Hematopoietic multipotent progenitor cell treated with erythropoietin and hydrocortisone succinate and interleukin-3 and kit ligand, for 15 days (in vitro differentiated cells): ENCODE measurements at regions not wholly inside any gene's neighbourhood (a gene's known extent, or its start where the extent isn't known, plus 50 kb on each side); places are given as distances from the start of the nearest gene placed in this dataset.

Experiments
- DNase-seq: peaks from one replicate; pipeline ENCODE4 v3.0.0-alpha.2; 2015; ENCODE audit warnings: low spot score

DNA sequence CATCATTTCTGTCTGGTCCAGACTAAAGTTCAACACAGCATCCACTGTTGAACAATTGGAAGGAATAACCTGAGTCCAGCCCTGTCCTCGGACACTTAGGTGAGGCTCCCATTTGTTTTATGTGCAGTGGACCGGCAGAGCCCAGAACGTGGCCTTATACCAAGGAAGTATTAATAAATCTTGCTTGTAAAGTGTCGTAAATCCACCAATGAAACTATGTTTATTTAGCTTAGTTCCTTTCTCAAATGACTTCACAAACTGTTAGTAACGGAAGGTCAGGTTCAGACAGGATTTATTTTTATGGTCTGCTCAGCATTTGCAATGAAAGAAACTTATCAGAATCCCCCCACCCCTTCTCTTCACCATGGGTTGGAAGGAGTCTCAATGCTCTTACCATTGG, 149.5 kb downstream of the PCSK1 start:
- no peak for DNase-seq

- DNase-seq, result no peak
Observed at GRCh38 chr5:96282020-96282419, 151.0 kb downstream of the PCSK1 start.

DNA sequence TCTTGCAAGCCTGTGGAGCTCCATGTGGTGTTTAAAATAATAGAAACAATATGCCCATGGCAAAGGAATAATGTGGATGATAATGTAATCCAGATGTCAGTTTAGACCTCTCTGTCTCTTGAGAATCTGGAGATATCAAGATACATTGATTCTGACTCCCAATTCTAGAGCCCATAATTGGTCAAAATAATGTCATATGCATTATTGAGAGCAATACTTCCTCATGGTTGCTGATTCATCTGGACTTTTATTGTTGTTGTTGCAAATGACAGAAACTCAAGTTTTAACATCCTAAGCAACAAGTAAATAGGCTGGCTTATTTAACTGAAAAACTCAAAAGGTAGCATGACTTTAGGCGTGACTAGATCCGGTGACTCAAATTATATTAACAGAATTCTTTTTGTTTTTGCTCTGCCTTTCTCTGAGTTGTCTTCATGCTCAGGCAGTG, 152.1 kb downstream of the PCSK1 start:
- DNase-seq, result no peak

DNA sequence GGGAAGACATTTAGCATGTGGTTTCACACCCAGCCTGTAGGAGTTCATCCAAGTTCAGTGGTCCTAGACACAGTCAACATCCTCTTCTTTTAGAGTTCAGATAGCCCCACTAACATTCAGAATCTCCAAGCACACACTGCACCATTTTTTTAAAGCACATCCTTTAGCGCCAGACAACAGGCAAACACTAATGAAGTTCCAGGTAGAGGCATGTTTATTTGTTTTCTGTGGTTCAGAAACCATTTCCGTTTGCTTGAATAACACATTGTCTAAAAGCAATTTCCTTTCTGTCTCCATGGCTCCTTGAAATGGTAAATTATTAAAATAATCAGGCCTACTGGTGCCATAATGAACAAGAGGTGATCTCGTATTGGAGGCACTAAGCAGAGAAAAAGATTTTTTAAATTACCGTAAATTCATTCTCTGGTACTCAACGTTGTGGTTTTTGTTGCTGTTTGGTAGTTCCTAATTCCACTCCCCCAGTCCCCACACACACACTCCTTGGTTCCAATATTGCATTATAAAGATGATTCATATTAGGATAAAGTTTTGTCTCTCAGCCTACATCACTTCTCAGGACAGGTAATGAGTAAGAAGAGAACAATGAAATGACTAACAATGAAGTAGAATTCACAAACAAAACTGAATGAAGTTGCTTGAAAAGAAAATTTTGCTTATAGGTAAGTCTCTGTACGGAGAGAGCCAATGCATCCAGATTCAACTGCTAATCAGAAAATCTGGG, 153.1 kb downstream of the PCSK1 start:
- no peak for DNase-seq

GRCh38 chr5:96278981-96279380, 154.1 kb downstream of the PCSK1 start:
- no peak for DNase-seq

DNA sequence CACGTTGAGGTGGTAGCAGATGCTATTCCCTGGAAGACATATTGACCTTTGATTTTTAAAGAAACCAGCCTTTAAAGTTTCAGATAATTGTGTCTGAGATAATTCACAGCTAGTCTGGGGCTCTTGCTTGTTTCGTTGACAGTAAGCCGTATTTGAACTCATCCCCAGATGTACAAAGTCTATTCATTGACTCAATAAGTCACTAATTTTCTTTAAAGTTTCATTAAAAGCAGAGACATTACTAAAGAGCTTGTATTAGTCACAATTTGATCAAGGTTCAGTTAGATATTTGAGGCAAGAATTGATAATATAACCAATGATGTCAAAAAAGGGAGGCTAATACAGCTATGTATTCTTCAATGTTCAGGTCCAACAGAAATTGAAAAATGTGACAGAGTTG, 158.0 kb downstream of the PCSK1 start:
- no peak for DNase-seq

DNA sequence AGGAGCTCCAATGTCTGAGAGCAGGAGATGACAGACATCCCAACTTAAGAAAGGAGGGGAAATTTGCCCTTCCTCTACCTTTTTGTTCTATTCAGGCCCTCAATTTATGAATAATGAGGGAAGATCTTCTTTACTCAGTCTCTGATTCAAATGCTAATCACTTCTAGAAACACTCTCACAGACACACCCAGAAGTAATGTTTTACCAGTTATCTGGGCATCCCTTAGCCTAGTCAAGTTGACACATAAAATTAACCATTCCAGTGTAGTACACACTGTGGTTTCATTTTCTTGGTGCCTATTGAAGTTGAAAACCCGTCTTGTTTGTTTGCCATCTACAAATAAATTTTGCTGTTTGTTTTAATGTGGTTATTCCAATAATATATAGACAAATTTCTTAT, 167.6 kb downstream of the PCSK1 start:
- no peak for DNase-seq

GRCh38 chr5:96264047-96264446, 169.0 kb downstream of the PCSK1 start:
- DNase-seq, result no peak

GRCh38 chr5:96262105-96262504, 170.9 kb downstream of the PCSK1 start:
- DNase-seq, result no peak

GRCh38 chr5:96260009-96260408, 173.0 kb downstream of the PCSK1 start:
- no peak for DNase-seq

DNA sequence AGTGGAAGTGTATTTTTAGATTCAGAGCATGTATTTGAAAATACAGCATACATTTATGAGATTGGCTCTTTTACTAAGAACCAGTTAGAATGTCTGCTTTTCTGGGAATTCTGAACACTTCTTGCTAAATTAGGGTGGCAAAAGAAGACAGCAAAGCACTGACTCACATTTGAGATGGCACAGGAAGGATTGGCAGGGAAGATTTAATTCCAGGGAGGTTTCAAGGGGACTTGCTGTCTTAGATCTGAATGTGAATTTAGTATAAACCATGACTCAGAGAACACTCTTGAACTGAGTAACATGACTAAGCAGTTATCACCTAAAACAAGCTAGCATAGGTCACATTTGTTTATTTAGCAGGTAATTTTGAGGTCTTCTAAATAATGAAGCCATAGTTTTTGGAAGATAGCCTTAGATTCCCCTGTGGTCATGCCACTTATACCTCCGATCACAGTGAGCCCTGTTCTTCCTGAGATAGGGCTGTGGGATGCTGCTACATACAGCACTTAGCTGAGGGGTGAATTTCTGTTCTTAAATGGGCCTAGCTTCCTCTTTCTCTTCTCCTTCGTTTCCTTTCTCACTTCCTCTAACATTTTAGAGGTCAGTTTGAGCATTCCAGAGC, 173.8 kb downstream of the PCSK1 start:
- peak; percentile 7 for DNase-seq

- no peak for DNase-seq
Observed at GRCh38 chr5:96258692-96259091, 174.4 kb downstream of the PCSK1 start.

- DNase-seq, result no peak
Observed at GRCh38 chr5:96257904-96258303, 175.1 kb downstream of the PCSK1 start.

DNA sequence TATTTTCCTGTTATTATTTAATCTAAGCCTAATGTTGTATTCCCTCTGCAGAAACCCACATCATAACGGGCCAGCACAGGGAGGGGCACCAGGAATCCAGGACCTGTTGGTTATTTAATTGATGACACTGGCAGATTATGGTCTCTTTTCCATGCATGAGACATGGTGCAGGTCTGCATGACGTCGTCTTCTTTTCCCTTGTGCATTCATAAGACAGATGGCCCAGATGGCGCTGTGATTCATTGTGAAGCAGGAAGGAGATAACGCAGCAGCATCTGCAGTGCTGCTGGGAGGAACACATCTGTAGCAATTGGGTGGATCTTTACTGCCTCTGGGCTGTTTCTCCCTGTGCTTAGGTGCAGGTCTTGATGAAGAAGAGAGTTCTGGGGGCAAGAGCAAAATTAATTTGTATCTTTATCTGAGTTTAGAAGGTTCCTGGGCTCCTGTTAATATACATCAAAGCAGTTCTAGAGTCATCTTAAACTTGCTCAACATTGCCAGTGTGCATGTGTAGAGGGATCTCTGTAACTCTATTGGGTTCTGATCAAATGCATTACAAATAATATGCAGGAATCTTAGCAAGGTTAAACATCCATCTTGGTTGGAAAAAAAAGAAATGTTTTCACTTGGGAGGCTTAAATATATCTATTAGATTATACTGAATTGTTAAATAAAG, 176.1 kb downstream of the PCSK1 start:
- no peak for DNase-seq

DNA sequence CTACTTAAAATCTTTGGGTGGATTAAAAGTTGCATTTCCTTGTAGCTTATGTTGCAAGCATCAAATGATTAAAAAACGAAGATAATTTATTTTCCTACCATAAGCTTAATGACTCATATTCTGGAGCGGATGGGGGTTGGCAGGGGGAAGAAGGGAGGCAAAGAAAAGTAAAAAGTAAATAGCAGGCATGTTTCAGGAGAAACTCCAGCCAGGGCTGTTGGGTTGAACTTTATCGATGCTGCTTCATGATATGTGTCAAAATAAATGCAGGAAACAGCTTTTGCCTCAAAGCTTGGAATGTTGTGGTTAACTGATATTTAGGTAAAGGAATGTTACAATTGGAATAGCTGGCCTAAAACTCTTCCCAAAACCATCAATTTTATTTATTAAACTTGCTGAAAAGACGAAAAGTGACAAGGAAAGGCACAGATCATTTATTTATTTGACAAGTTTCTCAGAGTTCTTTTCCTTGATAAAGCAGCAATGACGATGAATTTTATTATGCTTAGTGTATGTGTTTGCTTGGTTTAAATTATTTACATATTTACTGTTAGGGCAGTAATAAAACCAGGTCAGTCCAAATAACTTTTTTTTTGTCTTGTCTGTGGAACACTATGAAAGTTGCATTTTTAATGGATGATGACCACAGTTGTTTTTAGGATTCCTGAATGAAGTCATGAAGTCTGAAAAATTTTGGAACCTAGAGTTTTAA, 177.9 kb downstream of the PCSK1 start:
- DNase-seq, result no peak

DNA sequence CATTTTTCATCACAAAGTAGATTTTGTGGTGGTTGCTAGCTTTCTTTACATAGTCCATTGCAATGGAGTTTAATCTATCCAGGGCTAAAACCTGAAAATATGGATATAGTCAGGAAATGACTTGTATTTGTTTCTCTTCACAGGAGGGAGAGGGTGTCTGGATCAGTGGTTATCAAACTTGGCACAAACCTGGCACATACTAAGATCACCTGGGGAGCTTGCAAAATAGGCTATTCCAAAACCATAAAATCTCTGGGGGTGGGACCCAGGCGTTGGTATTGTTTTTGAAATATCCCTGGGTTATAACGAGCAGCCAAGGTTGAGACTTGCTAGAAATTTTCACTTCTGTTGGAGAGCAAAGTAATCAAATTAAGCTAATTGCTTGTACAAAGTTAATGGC, 179.9 kb downstream of the PCSK1 start:
- no peak for DNase-seq

DNA sequence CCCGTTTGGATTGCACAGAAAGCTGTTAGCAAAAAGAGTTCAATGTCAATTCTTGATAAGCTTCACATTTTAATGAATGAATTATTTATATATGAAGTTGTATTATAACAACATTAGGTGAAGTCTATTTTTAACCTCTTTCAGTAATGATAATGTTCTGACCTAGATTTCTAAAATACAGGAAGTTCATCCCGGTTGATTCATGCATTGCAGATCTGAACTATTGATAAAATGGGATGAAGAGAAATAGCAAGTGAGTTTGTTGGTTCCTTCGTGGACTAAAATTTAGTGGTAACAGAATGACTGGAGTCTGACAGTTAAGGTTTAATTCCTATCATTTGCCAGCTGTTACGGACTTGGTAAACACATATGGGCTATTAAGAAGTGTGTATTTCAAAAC, 180.5 kb downstream of the PCSK1 start:
- DNase-seq, result no peak

DNA sequence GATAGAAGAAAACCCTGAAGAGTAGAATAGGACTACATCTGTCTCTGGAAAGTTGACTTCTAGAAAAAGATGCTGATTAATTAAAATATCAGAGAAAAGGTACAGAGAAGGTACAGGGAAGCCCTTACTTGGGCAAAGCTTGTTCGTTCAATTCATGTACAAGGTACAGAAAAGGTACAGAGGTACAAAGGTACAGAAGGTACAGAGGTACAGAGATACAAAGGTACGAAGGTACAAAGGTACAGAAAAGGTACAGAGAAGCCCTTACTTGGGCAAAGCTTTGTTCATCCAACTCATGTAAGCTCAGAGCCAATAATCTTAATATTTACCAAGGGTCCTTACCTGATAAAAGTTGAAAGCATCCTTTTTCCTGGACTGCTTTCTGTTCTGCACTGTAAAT, 182.3 kb downstream of the PCSK1 start:
- no peak for DNase-seq

DNA sequence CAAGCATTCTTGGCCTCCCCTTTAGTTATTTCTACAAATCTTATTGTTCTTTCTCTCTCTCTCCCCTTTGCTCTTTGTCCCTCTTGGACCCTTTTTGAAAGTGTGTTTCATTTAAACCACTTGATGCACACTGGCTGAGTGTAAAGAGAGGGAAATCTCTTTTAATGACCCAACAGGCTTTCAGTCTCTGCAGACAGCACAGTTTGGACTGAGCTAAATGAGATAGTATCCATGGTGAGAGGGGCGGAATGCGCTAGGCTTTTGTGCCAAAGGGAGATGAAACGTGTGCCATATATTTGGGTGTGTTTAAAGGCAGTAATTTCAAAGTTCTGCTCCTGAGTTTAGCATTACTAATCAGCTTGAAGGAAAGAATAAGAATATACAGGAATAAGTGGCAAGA, 184.9 kb downstream of the PCSK1 start:
- DNase-seq, result no peak

DNA sequence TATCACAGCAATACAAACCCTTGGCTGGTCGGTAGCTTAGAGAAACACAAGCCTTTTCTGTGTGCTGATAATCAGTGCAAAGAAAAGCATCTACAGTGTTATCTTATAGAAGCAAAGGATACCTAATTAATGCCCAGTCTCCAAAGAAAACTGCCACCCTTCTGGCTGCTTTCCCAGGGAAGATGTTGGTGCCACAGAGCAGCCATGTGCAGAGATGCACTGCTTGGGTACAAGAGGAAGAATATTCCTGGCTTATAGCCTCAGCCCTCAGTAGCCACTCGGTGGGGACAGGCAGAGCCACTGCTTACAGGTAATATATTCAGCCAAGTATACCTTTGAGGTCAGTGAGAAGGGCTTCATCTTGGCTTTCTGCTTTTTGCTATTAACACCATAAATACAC, 185.3 kb downstream of the PCSK1 start:
- no peak for DNase-seq

- DNase-seq, result no peak
Observed at GRCh38 chr5:96247097-96247701, 185.8 kb downstream of the PCSK1 start.
